ENCODE measurements at regions not wholly inside any gene's neighbourhood (a gene's known extent, or its start where the extent isn't known, plus 50 kb on each side); places are given as distances from the start of the nearest gene placed in this dataset.

- Mint-ChIP-seq H3K36me3 (no peaks in the 10 kb centered on the region), H3K9me3 (peaks cover 7 to 8% of the 10 kb centered on the region in 2 donors), H3K27ac (no peak overlapping the region)
- DNase-seq (ENCODE audit: low spot score in 2 of 2) (no peak), ATAC-seq (no peak)
Observed at GRCh38 chr2:188909036-188909435, 65.1 kb upstream of the COL3A1 start.

GRCh38 chr2:188916736-188917135 lies 57.4 kb upstream of the COL3A1 start:
- DNase-seq (ENCODE audit: low spot score in 2 of 2), result no peak
- ATAC-seq, result no peak
- H3K9me3 Mint-ChIP-seq, result peaks cover 0 to 4% of the 10 kb centered on the region in 2 donors
- no peaks in the 10 kb centered on the region for H3K36me3 Mint-ChIP-seq
- H3K27ac Mint-ChIP-seq, result no peak overlapping the region

DNA sequence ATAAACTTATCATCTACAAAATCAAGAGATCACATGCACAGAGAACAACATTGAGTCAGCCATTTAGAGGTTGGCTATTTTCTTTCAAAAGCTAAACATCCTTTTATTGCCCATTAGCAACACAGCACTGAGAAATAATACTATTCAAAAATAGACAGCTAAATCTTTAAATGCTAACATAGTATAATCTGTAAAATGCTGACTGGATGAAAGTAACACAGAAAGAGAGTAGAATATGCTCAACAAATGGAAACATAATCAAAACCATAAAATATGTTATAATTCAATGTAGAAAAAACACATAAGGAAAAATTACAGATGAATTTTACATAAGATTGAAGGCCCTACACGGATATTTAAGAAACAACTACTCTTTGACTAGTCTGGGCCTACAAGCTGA lies 56.5 kb upstream of the COL3A1 start:
- Mint-ChIP-seq H3K27ac (no peak overlapping the region), H3K9me3 (peaks cover 0 to 4% of the 10 kb centered on the region in 2 donors), H3K36me3 (no peaks in the 10 kb centered on the region)
- DNase-seq (ENCODE audit: low spot score in 2 of 2), result no peak
- no peak for ATAC-seq

GRCh38 chr2:188919824-188920223 lies 54.3 kb upstream of the COL3A1 start:
- Mint-ChIP-seq H3K36me3 (no peaks in the 10 kb centered on the region), H3K27ac (no peak overlapping the region), H3K9me3 (peaks cover 4% of the 10 kb centered on the region in 2 donors)
- no peak for ATAC-seq
- no peak for DNase-seq (ENCODE audit: low spot score in 2 of 2)

GRCh38 chr2:188922191-188922590 lies 52.0 kb upstream of the COL3A1 start:
- ATAC-seq (no peak), DNase-seq (ENCODE audit: low spot score in 2 of 2) (no peak)
- H3K36me3 Mint-ChIP-seq, result no peaks in the 10 kb centered on the region
- H3K27ac Mint-ChIP-seq, result no peak overlapping the region
- peaks cover 4 to 10% of the 10 kb centered on the region in 2 donors for H3K9me3 Mint-ChIP-seq
